Smooth muscle cell (in vitro differentiated cells): ENCODE measurements at regions not wholly inside any gene's neighbourhood (a gene's known extent, or its start where the extent isn't known, plus 50 kb on each side); places are given as distances from the start of the nearest gene placed in this dataset.

ENCODE experiments used
- DNase-seq: peaks from one replicate; lab custom pipeline; 2025; ENCODE audit not compliant: unreplicated experiment; lab: John Stamatoyannopoulos, UW
- H2AFZ ChIP-seq: fragments of 200-600 bp; sonication (generic); 2 replicates; pipeline ENCODE4 v1.6.0; 2016; ENCODE audit warnings: antibody characterized with exemption, low read depth, mild to moderate bottlenecking
- H3F3A ChIP-seq: fragments of 200-600 bp; sonication (generic); 2 replicates; pipeline ENCODE4 v1.6.0; 2017; ENCODE audit warnings: antibody characterized with exemption, low read depth
- H3K27ac ChIP-seq: fragments of 200-600 bp; sonication (generic); 2 replicates; pipeline ENCODE4 v1.5.1; 2016; ENCODE audit warnings: low read depth, mild to moderate bottlenecking
- H3K27me3 ChIP-seq: fragments of 200-600 bp; sonication (generic); 2 replicates; pipeline ENCODE4 v1.6.1; 2016; ENCODE audit warnings: low read depth, mild to moderate bottlenecking
- H3K36me3 ChIP-seq: fragments of 200-600 bp; sonication (generic); 2 replicates; pipeline ENCODE4 v1.5.1; 2016; ENCODE audit warnings: low read depth
- H3K4me1 ChIP-seq: fragments of 200-600 bp; sonication (generic); 2 replicates; pipeline ENCODE4 v1.5.1; 2016; ENCODE audit warnings: low read depth
- H3K4me2 ChIP-seq: fragments of 200-600 bp; sonication (generic); 2 replicates; pipeline ENCODE4 v1.6.0; 2016; ENCODE audit warnings: mild to moderate bottlenecking
- H3K4me3 ChIP-seq: fragments of 200-600 bp; sonication (generic); 2 replicates; pipeline ENCODE4 v1.5.1; 2016; ENCODE audit warnings: mild to moderate bottlenecking
- H3K79me2 ChIP-seq: fragments of 200-600 bp; sonication (generic); 2 replicates; pipeline ENCODE4 v1.6.0; 2016; ENCODE audit warnings: low read depth, mild to moderate bottlenecking
- H3K9ac ChIP-seq: fragments of 200-600 bp; sonication (generic); 2 replicates; pipeline ENCODE4 v1.6.0; 2016; ENCODE audit warnings: low read depth
- H3K9me3 ChIP-seq: fragments of 200-600 bp; sonication (generic); replicated peaks from 2 replicates; pipeline ENCODE4 v1.5.1; 2016; ENCODE audit warnings: low read depth
- H4K20me1 ChIP-seq: fragments of 200-600 bp; sonication (generic); 2 replicates; pipeline ENCODE4 v1.6.0; 2016; ENCODE audit warnings: low read depth
- WGBS: methylation state at CpG from one replicate; pipeline ENCODE4 v1.1.7; 2016; ENCODE audit warnings: low lambda C conversion rate; 5-methylcytosine and 5-hydroxymethylcytosine counted together
- TF ChIP-seq, protein P1 (sequence below): fragments of 200-600 bp; sonication (generic); IDR thresholded peaks from 2 replicates; pipeline ENCODE4 v1.5.1; 2017; ENCODE audit warnings: borderline replicate concordance, mild to moderate bottlenecking, antibody characterized with exemption; ENCODE audit not compliant: insufficient read depth, poor library complexity, severe bottlenecking

DNA sequence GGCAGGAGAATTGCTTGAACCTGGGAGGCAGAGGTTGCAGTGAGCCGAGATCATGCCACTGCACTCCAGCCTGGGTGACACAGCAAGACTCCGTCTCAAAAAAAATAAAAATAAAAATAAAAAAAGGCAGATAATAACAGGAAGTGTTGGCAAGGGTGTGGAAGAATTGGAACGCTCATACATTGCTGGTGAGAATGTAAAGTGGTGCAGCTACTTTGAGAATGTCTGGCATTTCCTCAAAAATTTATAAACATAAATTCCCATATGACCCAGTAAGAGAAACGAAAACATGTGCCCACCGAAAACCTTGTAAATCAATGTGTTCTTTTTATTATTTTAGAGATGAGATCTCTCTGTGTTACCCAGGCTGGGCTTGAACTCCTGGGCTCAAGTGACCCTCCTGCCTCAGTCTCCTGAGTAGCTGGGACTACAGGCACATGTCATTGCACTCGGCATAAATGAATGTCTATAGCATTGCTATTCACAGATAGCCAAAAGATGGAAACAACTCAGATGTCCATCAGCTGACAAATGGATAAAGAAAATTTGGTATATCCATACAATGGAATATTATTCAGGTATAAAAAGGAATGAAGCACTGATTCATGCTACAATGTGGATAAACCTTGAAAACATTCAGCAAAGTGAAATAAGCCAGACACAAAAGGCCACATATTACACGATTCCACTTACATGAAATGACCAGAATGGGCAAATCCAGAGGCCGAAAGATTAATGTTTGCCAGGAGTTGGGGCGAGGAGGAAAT is 63.7 kb upstream of the PLAC1 start:
- Histone ChIP-seq H3K27ac (no peak overlapping the region), H3K4me1 (no peaks in the 10 kb centered on the region), H3F3A (no peaks in the 10 kb centered on the region), H2AFZ (no peak overlapping the region), H4K20me1 (no peaks in the 10 kb centered on the region), H3K27me3 (no peaks in the 10 kb centered on the region), H3K79me2 (no peaks in the 10 kb centered on the region), H3K9ac (no peak overlapping the region), H3K9me3 (no peaks in the 10 kb centered on the region), H3K4me2 (no peak overlapping the region), H3K36me3 (no peaks in the 10 kb centered on the region), H3K4me3 (no peak overlapping the region)
- WGBS: 77% methylated on average over 9 of the region's 9 CpGs
- no peak for DNase-seq
- TF ChIP-seq, protein P1, sequence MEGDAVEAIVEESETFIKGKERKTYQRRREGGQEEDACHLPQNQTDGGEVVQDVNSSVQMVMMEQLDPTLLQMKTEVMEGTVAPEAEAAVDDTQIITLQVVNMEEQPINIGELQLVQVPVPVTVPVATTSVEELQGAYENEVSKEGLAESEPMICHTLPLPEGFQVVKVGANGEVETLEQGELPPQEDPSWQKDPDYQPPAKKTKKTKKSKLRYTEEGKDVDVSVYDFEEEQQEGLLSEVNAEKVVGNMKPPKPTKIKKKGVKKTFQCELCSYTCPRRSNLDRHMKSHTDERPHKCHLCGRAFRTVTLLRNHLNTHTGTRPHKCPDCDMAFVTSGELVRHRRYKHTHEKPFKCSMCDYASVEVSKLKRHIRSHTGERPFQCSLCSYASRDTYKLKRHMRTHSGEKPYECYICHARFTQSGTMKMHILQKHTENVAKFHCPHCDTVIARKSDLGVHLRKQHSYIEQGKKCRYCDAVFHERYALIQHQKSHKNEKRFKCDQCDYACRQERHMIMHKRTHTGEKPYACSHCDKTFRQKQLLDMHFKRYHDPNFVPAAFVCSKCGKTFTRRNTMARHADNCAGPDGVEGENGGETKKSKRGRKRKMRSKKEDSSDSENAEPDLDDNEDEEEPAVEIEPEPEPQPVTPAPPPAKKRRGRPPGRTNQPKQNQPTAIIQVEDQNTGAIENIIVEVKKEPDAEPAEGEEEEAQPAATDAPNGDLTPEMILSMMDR: no peak

DNA sequence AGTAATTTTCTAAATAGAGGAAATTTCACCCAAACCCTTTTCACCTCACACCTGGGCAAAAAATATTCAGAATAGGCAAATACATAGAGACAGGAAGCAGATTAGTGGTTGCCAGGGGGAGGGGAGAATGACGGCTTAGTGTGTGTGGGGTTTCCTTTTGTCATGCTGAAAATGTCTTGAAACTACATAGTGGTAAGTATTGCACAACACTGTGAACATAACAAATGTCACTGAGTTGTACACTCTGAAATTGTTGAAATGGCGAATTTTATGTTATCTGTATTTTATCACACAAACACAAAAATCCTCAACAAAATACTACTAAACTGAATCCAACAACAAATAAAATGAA is 60.7 kb upstream of the PLAC1 start:
- Histone ChIP-seq H3F3A (no peaks in the 10 kb centered on the region), H3K27me3 (no peaks in the 10 kb centered on the region), H3K4me3 (no peak overlapping the region), H3K4me1 (no peaks in the 10 kb centered on the region), H3K9me3 (no peaks in the 10 kb centered on the region), H3K9ac (no peak overlapping the region), H3K79me2 (no peaks in the 10 kb centered on the region), H3K27ac (peak overlapping the region; percentile 83), H3K36me3 (no peaks in the 10 kb centered on the region), H3K4me2 (peak overlapping the region; percentile 55), H4K20me1 (no peaks in the 10 kb centered on the region), H2AFZ (no peak overlapping the region)
- no peak for DNase-seq
- 54% methylated on average over 2 of the region's 2 CpGs for WGBS
- TF ChIP-seq, protein P1: no peak

DNA sequence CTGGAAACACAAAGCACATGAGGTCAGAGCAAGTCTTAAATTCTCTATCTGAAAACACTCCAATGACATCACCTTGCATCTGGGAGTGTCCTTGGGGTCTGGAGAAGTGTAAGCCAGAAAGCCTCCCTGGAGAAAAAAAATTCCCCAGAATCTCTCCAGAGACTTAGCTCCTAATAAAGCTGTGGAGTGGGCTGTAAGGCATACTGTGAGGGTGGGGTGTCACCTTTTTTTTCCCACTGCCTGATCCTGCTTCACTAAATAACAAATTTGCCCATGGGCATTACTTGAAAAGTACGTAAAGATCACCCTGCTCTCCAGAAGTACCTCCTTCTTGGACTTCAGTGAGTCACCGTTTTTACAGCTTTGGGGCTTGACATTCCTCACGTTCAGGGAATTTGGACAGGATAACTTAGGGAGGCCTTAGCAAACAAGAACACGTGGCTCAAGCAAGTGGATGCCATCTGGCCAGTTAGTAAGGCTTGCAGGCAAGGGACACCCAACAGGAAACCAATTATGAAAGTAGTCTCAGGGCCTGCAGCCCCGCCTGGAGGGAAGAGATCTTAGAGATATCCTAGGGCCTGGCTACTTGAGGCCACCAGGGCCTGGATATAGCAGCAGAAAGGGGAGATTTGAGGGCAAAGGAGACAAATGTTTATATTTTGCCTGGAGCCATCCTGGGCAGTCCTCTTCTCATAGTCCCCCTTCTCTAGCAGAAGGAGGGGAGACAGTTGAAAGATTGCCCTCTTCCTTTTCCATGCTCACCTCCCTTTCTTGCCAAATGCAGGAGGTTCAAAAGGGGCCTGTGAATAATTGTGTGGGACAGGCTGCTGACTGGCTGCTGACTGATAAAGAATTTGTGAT is 60.1 kb upstream of the PLAC1 start:
- no peak for DNase-seq

More for the DNA sequence above, 60.1 kb upstream of the PLAC1 start:
- Histone ChIP-seq H3K4me3 (no peak overlapping the region), H3K4me1 (no peaks in the 10 kb centered on the region), H3K27me3 (no peaks in the 10 kb centered on the region), H3K9me3 (no peaks in the 10 kb centered on the region), H3F3A (no peaks in the 10 kb centered on the region), H2AFZ (no peak overlapping the region), H3K79me2 (no peaks in the 10 kb centered on the region), H3K9ac (peak overlapping the region; percentile 4), H3K36me3 (no peaks in the 10 kb centered on the region), H4K20me1 (no peaks in the 10 kb centered on the region), H3K4me2 (peak overlapping the region; percentile 55), H3K27ac (peak overlapping the region; percentile 83)
- TF ChIP-seq, protein P1: no peak
- 15% methylated on average over 5 of the region's 5 CpGs for WGBS
